ENCODE measurements at regions not wholly inside any gene's neighbourhood (a gene's known extent, or its start where the extent isn't known, plus 50 kb on each side); places are given as distances from the start of the nearest gene placed in this dataset.

DNA sequence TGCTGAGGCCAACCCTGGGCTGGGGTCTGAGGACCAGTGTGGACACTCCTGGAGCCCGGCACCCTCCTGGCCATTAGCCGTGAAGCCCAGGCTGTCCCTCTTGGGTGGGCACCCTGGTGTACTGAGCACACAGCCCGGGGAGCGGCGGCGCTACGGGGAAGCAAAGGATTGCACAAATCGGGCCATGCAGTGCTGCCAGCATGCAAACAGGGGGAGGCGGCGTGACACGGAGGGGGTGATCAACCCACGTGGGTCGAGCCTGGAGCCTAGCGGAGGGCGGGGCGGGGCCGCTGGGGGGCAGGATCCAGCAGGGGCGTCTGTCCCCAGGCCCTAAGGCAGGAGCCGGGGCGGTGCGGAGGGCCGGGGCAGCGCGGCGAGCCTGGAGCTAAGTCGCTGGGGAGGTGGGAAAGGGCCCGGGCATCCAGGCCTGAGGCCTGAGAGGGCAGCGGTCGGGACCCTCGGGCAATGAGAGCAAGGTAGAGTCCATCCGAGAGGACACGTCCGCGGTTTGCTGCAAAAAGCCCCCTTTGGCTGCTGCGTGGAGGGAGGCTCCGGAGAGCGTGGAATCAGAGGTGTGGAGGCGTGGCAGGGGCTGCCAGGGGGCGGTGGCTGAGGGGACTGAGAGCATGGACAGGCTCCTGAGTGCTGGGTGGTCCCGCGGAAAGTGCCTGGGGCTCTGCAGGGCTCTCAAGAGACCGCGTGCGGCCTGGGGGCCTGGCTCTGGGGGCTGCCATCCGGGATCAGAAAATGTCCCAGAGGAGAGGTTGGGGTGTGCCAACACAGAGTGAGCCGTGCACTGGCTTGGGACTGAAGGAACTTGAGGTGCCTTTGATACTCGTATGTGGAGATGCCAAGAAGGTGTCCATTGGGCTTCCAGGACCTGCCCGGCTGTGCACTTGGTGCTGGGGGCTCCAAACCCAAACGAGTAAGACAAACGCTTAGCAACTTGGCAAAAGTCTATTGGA, 94.2 kb downstream of the BARX1 start:
- FAIRE-seq (no peak), ATAC-seq (no peak), DNase-seq (ENCODE audit: low read depth, low spot score) (no peak)
- H3K9me3 ChIP-seq (replicated peaks; ENCODE audit: control insufficient read depth, insufficient read depth, low read length) = no peaks in the 10 kb centered on the region
- H3K4me3 ChIP-seq = no peak overlapping the region
- intact Hi-C loops (cut with micrococcal nuclease; ENCODE audit: unreplicated experiment) = no loop called here
- 26% methylated on average over 45 of the region's 50 CpGs for WGBS (ENCODE audit: insufficient coverage, insufficient replicate concordance, low lambda C conversion rate, missing lambda C conversion rate)
- H3K27me3 ChIP-seq (replicated peaks in 1 of 2; ENCODE audit: control insufficient read depth in 2 of 2, insufficient read depth in 2 of 2, low read length in 1 of 2) = no peaks in the 10 kb centered on the region
- ChIA-PET RAD21 (ENCODE audit: unreplicated experiment) (no interaction called here), SMC1A (ENCODE audit: uncharacterized antibody, unreplicated experiment) (no interaction called here), CTCF (no interaction called here), POLR2A (no interaction called here)
- H3K4me2 ChIP-seq (ENCODE audit: control insufficient read depth, insufficient read depth) = no peak overlapping the region
- no peaks in the 10 kb centered on the region for H3K36me3 ChIP-seq (ENCODE audit: control insufficient read depth in 2 of 2, insufficient read depth in 2 of 2, low read length in 1 of 2)
- no TSS peak for BruUV-seq (replicated peaks)
- no peak overlapping the region for H3K9ac ChIP-seq (ENCODE audit: control insufficient read depth, insufficient read depth, low read length)
- H2AFZ ChIP-seq (ENCODE audit: control insufficient read depth, low read depth, low read length) = no peak overlapping the region
- in situ Hi-C loops (cut with MboI) = no loop called here
- no peaks in the 10 kb centered on the region for H4K20me1 ChIP-seq (ENCODE audit: control insufficient read depth, insufficient read depth)
- H3K4me1 ChIP-seq (ENCODE audit: control insufficient read depth, insufficient read depth, low read length) = no peaks in the 10 kb centered on the region
- no peaks in the 10 kb centered on the region for H3K79me2 ChIP-seq (ENCODE audit: control insufficient read depth, insufficient read depth, low read length)
- no peak overlapping the region for H3K27ac ChIP-seq (ENCODE audit: control insufficient read depth, insufficient read depth)
- TF ChIP-seq LARP7 (IDR thresholded peaks at IDR 0.05) (no peak), BACH1 (IDR thresholded peaks at IDR 0.05; ENCODE audit: borderline replicate concordance) (no peak), CBX5 (IDR thresholded peaks at IDR 0.05; ENCODE audit: low read depth) (no peak), NR2C2 (IDR thresholded peaks at IDR 0.05; ENCODE audit: borderline replicate concordance, control insufficient read depth, insufficient read length, low read depth) (no peak), TCF12 (IDR thresholded peaks at IDR 0.05; ENCODE audit: low read depth, low read length) (no peak), NR2F1 (conservative IDR thresholded peaks at IDR 0.05) (no peak), NR2C1 (IDR thresholded peaks at IDR 0.05) (no peak), PAX5 (IDR thresholded peaks at IDR 0.05; ENCODE audit: borderline replicate concordance, low read depth, low read length) (no peak), ATF7 (IDR thresholded peaks at IDR 0.05; ENCODE audit: low read depth) (no peak), MEF2A (IDR thresholded peaks at IDR 0.05; ENCODE audit: insufficient read depth, low read depth, low read length) (no peak), ASH2L (IDR thresholded peaks at IDR 0.05; ENCODE audit: borderline replicate concordance, low read depth) (no peak), RBBP5 (conservative IDR thresholded peaks at IDR 0.05) (no peak), SRF (IDR thresholded peaks at IDR 0.05; ENCODE audit: low read depth in 2 of 2, low read length in 2 of 2) (no peak)
- TF ChIP-seq, protein P1, sequence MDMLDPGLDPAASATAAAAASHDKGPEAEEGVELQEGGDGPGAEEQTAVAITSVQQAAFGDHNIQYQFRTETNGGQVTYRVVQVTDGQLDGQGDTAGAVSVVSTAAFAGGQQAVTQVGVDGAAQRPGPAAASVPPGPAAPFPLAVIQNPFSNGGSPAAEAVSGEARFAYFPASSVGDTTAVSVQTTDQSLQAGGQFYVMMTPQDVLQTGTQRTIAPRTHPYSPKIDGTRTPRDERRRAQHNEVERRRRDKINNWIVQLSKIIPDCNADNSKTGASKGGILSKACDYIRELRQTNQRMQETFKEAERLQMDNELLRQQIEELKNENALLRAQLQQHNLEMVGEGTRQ (IDR thresholded peaks at IDR 0.05; ENCODE audit: borderline replicate concordance, low read depth, low read length) = no peak
- TF ChIP-seq, protein P2, sequence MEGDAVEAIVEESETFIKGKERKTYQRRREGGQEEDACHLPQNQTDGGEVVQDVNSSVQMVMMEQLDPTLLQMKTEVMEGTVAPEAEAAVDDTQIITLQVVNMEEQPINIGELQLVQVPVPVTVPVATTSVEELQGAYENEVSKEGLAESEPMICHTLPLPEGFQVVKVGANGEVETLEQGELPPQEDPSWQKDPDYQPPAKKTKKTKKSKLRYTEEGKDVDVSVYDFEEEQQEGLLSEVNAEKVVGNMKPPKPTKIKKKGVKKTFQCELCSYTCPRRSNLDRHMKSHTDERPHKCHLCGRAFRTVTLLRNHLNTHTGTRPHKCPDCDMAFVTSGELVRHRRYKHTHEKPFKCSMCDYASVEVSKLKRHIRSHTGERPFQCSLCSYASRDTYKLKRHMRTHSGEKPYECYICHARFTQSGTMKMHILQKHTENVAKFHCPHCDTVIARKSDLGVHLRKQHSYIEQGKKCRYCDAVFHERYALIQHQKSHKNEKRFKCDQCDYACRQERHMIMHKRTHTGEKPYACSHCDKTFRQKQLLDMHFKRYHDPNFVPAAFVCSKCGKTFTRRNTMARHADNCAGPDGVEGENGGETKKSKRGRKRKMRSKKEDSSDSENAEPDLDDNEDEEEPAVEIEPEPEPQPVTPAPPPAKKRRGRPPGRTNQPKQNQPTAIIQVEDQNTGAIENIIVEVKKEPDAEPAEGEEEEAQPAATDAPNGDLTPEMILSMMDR (IDR thresholded peaks at IDR 0.05 in 2 of 3, conservative IDR thresholded peaks at IDR 0.05 in 1 of 3; ENCODE audit: control insufficient read depth in 2 of 3, extremely low read depth in 1 of 3, insufficient read depth in 1 of 3, low read depth in 3 of 3, low read length in 3 of 3) = no peak
- TF ChIP-seq, protein P3, sequence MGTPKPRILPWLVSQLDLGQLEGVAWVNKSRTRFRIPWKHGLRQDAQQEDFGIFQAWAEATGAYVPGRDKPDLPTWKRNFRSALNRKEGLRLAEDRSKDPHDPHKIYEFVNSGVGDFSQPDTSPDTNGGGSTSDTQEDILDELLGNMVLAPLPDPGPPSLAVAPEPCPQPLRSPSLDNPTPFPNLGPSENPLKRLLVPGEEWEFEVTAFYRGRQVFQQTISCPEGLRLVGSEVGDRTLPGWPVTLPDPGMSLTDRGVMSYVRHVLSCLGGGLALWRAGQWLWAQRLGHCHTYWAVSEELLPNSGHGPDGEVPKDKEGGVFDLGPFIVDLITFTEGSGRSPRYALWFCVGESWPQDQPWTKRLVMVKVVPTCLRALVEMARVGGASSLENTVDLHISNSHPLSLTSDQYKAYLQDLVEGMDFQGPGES (IDR thresholded peaks at IDR 0.05) = no peak
- TF ChIP-seq, protein P4, sequence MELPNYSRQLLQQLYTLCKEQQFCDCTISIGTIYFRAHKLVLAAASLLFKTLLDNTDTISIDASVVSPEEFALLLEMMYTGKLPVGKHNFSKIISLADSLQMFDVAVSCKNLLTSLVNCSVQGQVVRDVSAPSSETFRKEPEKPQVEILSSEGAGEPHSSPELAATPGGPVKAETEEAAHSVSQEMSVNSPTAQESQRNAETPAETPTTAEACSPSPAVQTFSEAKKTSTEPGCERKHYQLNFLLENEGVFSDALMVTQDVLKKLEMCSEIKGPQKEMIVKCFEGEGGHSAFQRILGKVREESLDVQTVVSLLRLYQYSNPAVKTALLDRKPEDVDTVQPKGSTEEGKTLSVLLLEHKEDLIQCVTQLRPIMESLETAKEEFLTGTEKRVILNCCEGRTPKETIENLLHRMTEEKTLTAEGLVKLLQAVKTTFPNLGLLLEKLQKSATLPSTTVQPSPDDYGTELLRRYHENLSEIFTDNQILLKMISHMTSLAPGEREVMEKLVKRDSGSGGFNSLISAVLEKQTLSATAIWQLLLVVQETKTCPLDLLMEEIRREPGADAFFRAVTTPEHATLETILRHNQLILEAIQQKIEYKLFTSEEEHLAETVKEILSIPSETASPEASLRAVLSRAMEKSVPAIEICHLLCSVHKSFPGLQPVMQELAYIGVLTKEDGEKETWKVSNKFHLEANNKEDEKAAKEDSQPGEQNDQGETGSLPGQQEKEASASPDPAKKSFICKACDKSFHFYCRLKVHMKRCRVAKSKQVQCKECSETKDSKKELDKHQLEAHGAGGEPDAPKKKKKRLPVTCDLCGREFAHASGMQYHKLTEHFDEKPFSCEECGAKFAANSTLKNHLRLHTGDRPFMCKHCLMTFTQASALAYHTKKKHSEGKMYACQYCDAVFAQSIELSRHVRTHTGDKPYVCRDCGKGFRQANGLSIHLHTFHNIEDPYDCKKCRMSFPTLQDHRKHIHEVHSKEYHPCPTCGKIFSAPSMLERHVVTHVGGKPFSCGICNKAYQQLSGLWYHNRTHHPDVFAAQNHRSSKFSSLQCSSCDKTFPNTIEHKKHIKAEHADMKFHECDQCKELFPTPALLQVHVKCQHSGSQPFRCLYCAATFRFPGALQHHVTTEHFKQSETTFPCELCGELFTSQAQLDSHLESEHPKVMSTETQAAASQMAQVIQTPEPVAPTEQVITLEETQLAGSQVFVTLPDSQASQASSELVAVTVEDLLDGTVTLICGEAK (IDR thresholded peaks at IDR 0.05; ENCODE audit: borderline replicate concordance) = no peak
